HL-60 (cell line): ENCODE measurements at regions not wholly inside any gene's neighbourhood (a gene's known extent, or its start where the extent isn't known, plus 50 kb on each side); places are given as distances from the start of the nearest gene placed in this dataset.

Experiments used
- DNase-seq, 2 experiments: peaks; one replicate each; pipeline ENCODE4 v3.0.0-alpha.2; 2010 to 2020; ENCODE audit warnings: low read depth in 1 of 2, low spot score in 1 of 2
- H3K27ac ChIP-seq: fragments of 250-450 bp; sonication (Bioruptor Pico); replicated peaks from 2 replicates; pipeline ENCODE4 v1.5.1; 2020; ENCODE audit warnings: mild to moderate bottlenecking, moderate library complexity
- H3K27me3 ChIP-seq: fragments of 250-450 bp; sonication (Bioruptor Pico); 2 replicates; pipeline ENCODE4 v1.5.1; 2021; ENCODE audit warnings: mild to moderate bottlenecking, moderate library complexity; ENCODE audit not compliant: insufficient read depth, poor library complexity, severe bottlenecking
- H3K4me3 ChIP-seq: replicated peaks from 2 replicates; pipeline ENCODE4 v1.5.1; 2011; ENCODE audit warnings: mild to moderate bottlenecking, control low read depth, low read length; ENCODE audit not compliant: insufficient read depth
- GABPA ChIP-seq: IDR thresholded peaks from 2 replicates; pipeline ENCODE4 v1.6.1; 2012; ENCODE audit warnings: low read depth
- POLR2AphosphoS5 ChIP-seq: IDR thresholded peaks from 2 replicates; pipeline ENCODE4 v1.6.1; 2012; ENCODE audit warnings: low read depth
- SPI1 ChIP-seq: IDR thresholded peaks from 2 replicates; pipeline ENCODE4 v1.6.1; 2012; ENCODE audit warnings: low read depth, mild to moderate bottlenecking, borderline replicate concordance
- TF ChIP-seq, protein P1 (sequence below): IDR thresholded peaks from 2 replicates; pipeline ENCODE4 v1.6.1; 2012; ENCODE audit warnings: low read depth; ENCODE audit not compliant: insufficient replicate concordance
- TF ChIP-seq, protein P2 (sequence below): IDR thresholded peaks from one replicate; pipeline ENCODE4 v1.5.1; 2011; ENCODE audit warnings: low read length, control low read depth, inconsistent platforms; ENCODE audit not compliant: insufficient read depth

DNA sequence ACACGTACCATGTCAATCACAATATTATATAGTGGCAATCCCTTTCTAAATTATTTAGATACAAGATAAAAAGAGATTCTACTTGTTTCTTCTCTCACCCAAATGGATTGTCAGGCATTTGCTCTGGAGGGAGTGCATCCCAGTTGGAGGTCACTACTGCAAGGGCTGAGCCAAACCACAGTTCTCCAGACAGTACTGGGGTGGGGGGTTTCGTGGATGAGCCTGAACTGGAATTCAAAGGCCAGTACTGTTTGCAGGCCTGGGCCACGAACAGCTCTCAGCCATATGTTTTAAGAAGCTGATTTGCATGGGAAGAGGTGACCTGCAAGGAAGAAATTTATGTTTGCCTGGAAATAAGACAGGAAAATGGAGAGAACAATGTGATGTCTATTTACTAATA is 314.9 kb downstream of the PMP22 start:
- no peak overlapping the region for H3K4me3 ChIP-seq
- H3K27ac ChIP-seq, result no peak overlapping the region
- H3K27me3 ChIP-seq, result no peaks in the 10 kb centered on the region
- no peak for TF ChIP-seq GABPA
- TF ChIP-seq, protein P1, sequence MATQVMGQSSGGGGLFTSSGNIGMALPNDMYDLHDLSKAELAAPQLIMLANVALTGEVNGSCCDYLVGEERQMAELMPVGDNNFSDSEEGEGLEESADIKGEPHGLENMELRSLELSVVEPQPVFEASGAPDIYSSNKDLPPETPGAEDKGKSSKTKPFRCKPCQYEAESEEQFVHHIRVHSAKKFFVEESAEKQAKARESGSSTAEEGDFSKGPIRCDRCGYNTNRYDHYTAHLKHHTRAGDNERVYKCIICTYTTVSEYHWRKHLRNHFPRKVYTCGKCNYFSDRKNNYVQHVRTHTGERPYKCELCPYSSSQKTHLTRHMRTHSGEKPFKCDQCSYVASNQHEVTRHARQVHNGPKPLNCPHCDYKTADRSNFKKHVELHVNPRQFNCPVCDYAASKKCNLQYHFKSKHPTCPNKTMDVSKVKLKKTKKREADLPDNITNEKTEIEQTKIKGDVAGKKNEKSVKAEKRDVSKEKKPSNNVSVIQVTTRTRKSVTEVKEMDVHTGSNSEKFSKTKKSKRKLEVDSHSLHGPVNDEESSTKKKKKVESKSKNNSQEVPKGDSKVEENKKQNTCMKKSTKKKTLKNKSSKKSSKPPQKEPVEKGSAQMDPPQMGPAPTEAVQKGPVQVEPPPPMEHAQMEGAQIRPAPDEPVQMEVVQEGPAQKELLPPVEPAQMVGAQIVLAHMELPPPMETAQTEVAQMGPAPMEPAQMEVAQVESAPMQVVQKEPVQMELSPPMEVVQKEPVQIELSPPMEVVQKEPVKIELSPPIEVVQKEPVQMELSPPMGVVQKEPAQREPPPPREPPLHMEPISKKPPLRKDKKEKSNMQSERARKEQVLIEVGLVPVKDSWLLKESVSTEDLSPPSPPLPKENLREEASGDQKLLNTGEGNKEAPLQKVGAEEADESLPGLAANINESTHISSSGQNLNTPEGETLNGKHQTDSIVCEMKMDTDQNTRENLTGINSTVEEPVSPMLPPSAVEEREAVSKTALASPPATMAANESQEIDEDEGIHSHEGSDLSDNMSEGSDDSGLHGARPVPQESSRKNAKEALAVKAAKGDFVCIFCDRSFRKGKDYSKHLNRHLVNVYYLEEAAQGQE, result no peak
- TF ChIP-seq SPI1, result no peak
- TF ChIP-seq POLR2AphosphoS5, result no peak
- TF ChIP-seq, protein P2, sequence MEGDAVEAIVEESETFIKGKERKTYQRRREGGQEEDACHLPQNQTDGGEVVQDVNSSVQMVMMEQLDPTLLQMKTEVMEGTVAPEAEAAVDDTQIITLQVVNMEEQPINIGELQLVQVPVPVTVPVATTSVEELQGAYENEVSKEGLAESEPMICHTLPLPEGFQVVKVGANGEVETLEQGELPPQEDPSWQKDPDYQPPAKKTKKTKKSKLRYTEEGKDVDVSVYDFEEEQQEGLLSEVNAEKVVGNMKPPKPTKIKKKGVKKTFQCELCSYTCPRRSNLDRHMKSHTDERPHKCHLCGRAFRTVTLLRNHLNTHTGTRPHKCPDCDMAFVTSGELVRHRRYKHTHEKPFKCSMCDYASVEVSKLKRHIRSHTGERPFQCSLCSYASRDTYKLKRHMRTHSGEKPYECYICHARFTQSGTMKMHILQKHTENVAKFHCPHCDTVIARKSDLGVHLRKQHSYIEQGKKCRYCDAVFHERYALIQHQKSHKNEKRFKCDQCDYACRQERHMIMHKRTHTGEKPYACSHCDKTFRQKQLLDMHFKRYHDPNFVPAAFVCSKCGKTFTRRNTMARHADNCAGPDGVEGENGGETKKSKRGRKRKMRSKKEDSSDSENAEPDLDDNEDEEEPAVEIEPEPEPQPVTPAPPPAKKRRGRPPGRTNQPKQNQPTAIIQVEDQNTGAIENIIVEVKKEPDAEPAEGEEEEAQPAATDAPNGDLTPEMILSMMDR, result no peak
- DNase-seq, result no peak

DNA sequence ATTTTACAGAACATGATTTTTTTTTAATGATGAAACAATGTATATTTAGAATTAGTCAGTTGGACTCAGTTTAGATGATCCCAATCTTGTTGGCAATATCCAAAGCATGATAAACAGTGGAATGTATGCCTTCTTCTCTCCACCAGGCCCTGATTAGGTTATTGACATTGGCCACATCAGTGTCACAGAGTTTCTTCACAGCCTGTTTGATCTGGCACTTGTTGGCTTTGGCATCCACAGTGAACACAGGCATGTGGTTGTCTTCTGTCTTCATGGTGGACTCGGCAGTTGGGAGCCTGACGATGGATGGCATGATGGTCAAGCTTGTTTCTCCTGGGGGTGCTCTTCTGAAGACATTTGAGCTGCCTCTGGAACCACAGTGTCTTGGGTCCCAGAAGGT is 317.5 kb downstream of the PMP22 start:
- H3K4me3 ChIP-seq, result no peak overlapping the region
- TF ChIP-seq, protein P2, result no peak
- TF ChIP-seq SPI1 (no peak), GABPA (no peak), POLR2AphosphoS5 (no peak)
- TF ChIP-seq, protein P1, result no peak
- no peak for DNase-seq
- no peak overlapping the region for H3K27ac ChIP-seq
- no peaks in the 10 kb centered on the region for H3K27me3 ChIP-seq

DNA sequence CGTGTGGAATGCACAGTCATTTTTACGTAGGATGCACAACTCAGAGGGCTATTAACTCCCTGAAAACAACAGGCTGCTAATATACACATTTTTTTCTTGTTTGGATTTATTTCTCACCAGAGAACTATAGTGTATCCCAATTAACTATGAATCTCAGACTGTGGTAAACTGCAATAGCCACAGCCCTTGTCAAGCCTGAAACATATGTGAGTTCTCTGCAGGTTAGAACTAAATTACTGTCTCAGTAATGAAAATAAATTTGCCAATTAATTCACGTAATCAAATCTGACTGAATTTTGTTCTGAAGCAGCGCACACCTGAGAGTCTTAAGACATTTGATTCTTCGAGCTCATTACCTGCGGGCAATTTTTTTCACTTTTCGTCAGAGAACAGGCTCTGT is 318.6 kb downstream of the PMP22 start:
- no peaks in the 10 kb centered on the region for H3K27me3 ChIP-seq
- no peak overlapping the region for H3K4me3 ChIP-seq
- TF ChIP-seq GABPA (no peak), POLR2AphosphoS5 (no peak), SPI1 (no peak)
- TF ChIP-seq, protein P1, result no peak
- H3K27ac ChIP-seq, result no peak overlapping the region
- no peak for DNase-seq
